Mesodermal cell (in vitro differentiated cells): ENCODE measurements at regions not wholly inside any gene's neighbourhood (a gene's known extent, or its start where the extent isn't known, plus 50 kb on each side); places are given as distances from the start of the nearest gene placed in this dataset.
"Not testable (repeated sequence)": the region's sequence is repeated elsewhere in the genome, so short reads cannot be mapped to it uniquely, and the experiment has no call there.

ENCODE experiments used
- H3K27ac ChIP-seq: 2 replicates; pipeline ENCODE4 v1.7.0; 2013; ENCODE audit warnings: mild to moderate bottlenecking, low read depth, low read length, moderate library complexity; ENCODE audit not compliant: severe bottlenecking
- H3K36me3 ChIP-seq: 2 replicates; pipeline ENCODE4 v1.7.1; 2013; ENCODE audit warnings: mild to moderate bottlenecking, low read length, moderate library complexity; ENCODE audit not compliant: control insufficient read depth, insufficient read depth
- H3K4me1 ChIP-seq: one replicate; pipeline ENCODE4 v1.7.1; 2013; ENCODE audit warnings: mild to moderate bottlenecking, low read length; ENCODE audit not compliant: insufficient read depth, control insufficient read depth, poor library complexity, severe bottlenecking
- H3K4me3 ChIP-seq: 2 replicates; pipeline ENCODE4 v1.7.0; 2013; ENCODE audit warnings: low read length, control low read depth, mild to moderate bottlenecking; ENCODE audit not compliant: insufficient read depth, poor library complexity, severe bottlenecking; ENCODE audit errors: extremely low read depth
- H3K9me3 ChIP-seq: 2 replicates; pipeline ENCODE4 v1.7.1; 2013; ENCODE audit warnings: mild to moderate bottlenecking, low read length, moderate library complexity; ENCODE audit not compliant: control insufficient read depth
- WGBS, 2 experiments: methylation state at CpG; one replicate each; pipeline ENCODE4 v1.1.5; 2013; ENCODE audit warnings: missing lambda C conversion rate in 2 of 2; ENCODE audit not compliant: insufficient coverage in 2 of 2; 5-methylcytosine and 5-hydroxymethylcytosine counted together

GRCh38 chr1:66424530-66424929 is 109.4 kb upstream of the SGIP1 start:
- H3K27ac ChIP-seq, H3K9me3 ChIP-seq, H3K36me3 ChIP-seq, H3K4me1 ChIP-seq, H3K4me3 ChIP-seq: not testable (repeated sequence)
- 83% methylated on average over 1 of the region's 3 CpGs for WGBS, 2 experiments

GRCh38 chr1:66426239-66426853 is 107.6 kb upstream of the SGIP1 start:
- Histone ChIP-seq H3K36me3 (no peaks in the 10 kb centered on the region), H3K9me3 (peaks cover 17% of the 10 kb centered on the region), H3K27ac (no peak overlapping the region), H3K4me1 (no peaks in the 10 kb centered on the region), H3K4me3 (no peak overlapping the region)
- 83% methylated on average over 3 to 4 of the region's 4 CpGs for WGBS, 2 experiments

DNA sequence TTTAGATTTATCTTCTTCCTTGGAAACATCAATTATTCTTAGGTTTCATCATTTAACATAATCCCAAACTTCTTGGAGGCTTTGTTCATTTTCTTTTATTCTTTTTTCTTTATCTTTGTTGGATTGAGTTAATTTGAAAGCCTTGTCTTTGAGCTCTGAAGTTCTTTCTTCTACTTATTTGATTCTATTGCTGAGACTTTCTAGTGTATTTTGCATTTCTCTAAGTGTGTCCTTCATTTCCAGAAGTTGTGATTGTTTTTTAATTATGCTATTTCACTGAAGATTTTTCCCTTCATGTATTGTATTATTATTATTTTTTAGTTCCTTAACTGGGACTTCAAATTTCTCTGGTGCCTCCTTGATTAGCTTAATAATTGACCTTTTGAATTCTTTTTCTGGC is 103.1 kb upstream of the SGIP1 start:
- peaks cover 19% of the 10 kb centered on the region for H3K9me3 ChIP-seq
- not testable (repeated sequence) for H3K4me3 ChIP-seq, H3K27ac ChIP-seq, H3K36me3 ChIP-seq, H3K4me1 ChIP-seq

DNA sequence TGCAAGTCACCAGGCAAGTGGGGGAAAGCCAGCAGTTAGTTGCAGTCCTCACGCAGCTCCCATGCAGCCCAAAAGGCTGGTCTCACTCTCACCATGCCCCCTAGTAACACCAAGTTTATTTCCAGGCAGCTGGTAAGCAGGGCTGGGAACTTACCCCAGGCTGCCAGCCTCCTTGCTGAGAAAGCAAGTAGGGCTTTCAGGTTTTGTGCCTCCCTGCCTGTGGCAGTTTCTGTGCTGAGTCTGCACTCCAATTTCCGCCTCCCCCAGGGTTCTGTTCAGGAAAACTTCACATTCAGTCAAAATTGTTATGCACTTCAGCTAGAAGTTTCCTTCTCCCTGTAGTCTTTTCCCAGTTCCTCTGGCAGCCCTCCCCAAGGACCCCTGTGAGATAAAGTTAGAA is 102.0 kb upstream of the SGIP1 start:
- no peak overlapping the region for H3K27ac ChIP-seq
- no peaks in the 10 kb centered on the region for H3K4me1 ChIP-seq
- peaks cover 19% of the 10 kb centered on the region for H3K9me3 ChIP-seq
- H3K36me3 ChIP-seq: no peaks in the 10 kb centered on the region
- 79 to 100% methylated on average over 1 to 2 of the region's 2 CpGs for WGBS, 2 experiments
- H3K4me3 ChIP-seq: no peak overlapping the region

- Histone ChIP-seq H3K4me3 (no peak overlapping the region), H3K9me3 (peaks cover 11% of the 10 kb centered on the region), H3K36me3 (no peaks in the 10 kb centered on the region), H3K4me1 (peaks cover 6% of the 10 kb centered on the region), H3K27ac (no peak overlapping the region)
These were observed 100.3 kb upstream of the SGIP1 start for GRCh38 chr1:66433611-66434010.

GRCh38 chr1:66434096-66434495 is 99.9 kb upstream of the SGIP1 start:
- peaks cover 6% of the 10 kb centered on the region for H3K4me1 ChIP-seq
- no peak overlapping the region for H3K27ac ChIP-seq
- 100% methylated on average over 1 of the region's 2 CpGs; no CpG with 5 or more reads in 1 of the 2 experiments for WGBS, 2 experiments
- peaks cover 11% of the 10 kb centered on the region for H3K9me3 ChIP-seq
- no peaks in the 10 kb centered on the region for H3K36me3 ChIP-seq
- H3K4me3 ChIP-seq: no peak overlapping the region

DNA sequence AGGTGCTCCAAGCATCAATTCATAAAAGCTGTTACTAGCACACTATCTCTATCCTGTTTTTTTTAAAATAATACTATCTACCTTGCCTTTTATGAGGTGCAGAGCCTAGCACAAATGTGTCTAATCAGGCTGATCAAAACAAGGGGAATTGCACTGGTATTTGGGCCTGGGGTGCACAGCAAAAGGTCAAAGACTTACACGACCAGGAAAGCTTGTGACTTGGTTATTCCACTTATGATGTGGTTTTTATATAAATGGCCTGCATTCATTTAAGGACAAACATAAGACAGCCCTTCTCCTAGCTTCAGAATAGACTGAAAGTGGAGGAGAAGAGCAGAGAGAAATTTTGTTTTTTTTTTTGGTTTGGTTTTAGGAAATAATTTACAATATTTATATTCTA is 98.4 kb upstream of the SGIP1 start:
- Histone ChIP-seq H3K4me3 (no peak overlapping the region), H3K4me1 (peaks cover 6% of the 10 kb centered on the region), H3K9me3 (peaks cover 7% of the 10 kb centered on the region), H3K27ac (no peak overlapping the region), H3K36me3 (no peaks in the 10 kb centered on the region)
- WGBS, 2 experiments: no CpG with 5 or more reads among the region's 1 CpG

DNA sequence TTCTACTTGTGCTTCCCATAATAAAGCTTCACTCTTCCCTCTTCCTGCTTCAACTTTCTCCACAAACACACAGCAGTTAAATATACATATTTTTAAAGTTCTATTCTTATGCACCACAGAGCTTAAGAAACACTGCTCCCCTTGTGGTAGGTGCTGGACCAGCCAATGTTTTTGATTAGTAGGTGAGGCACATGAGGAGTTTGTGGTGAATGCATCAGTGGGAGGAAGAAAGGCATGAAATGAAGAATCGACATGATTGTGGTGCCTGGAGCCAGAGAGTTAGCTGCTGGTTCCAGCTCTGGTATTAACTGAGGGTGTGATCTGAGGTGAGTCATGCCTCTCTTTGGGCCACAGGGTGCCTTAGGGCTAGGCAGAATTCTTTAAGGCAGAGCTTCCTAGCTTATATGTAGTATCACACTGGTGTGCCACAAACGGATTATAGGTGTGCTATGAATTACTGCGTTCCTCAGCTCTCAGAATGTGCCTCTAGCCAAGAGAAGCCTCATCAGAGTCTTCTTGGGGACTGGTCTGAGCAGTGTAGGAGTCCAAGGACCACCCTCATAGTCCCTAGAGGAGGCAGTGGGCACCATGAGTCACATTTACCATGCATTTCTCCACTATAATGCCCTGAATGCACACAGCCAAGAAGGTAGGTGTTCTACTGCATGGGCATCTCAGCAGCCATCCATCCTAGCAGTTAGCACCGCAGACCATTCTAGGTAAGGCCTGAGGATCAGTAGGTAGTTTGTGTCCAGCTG is 97.4 kb upstream of the SGIP1 start:
- Histone ChIP-seq H3K27ac (no peak overlapping the region), H3K36me3 (no peaks in the 10 kb centered on the region), H3K9me3 (no peaks in the 10 kb centered on the region), H3K4me3 (no peak overlapping the region), H3K4me1 (peaks cover 6% of the 10 kb centered on the region)
- WGBS, 2 experiments: 77 to 88% methylated on average over 4 of the region's 4 CpGs

- 80% methylated on average over 1 of the region's 2 CpGs; no CpG with 5 or more reads in 1 of the 2 experiments for WGBS, 2 experiments
- Histone ChIP-seq H3K4me1 (peaks cover 6% of the 10 kb centered on the region), H3K36me3 (no peaks in the 10 kb centered on the region), H3K4me3 (no peak overlapping the region), H3K27ac (no peak overlapping the region), H3K9me3 (no peaks in the 10 kb centered on the region)
These were observed 96.9 kb upstream of the SGIP1 start for GRCh38 chr1:66437136-66437401.

- no peaks in the 10 kb centered on the region for H3K9me3 ChIP-seq
- no peak overlapping the region for H3K27ac ChIP-seq
- no peak overlapping the region for H3K4me3 ChIP-seq
- H3K4me1 ChIP-seq: peaks cover 6% of the 10 kb centered on the region
- H3K36me3 ChIP-seq: no peaks in the 10 kb centered on the region
- WGBS, 2 experiments: no CpG with 5 or more reads among the region's 1 CpG
These were observed 95.9 kb upstream of the SGIP1 start for GRCh38 chr1:66438062-66438461.

GRCh38 chr1:66438501-66438900 is 95.5 kb upstream of the SGIP1 start:
- 91 to 95% methylated on average over 5 to 6 of the region's 7 CpGs for WGBS, 2 experiments
- no peak overlapping the region for H3K27ac ChIP-seq
- H3K9me3 ChIP-seq: no peaks in the 10 kb centered on the region
- peaks cover 6% of the 10 kb centered on the region for H3K4me1 ChIP-seq
- H3K36me3 ChIP-seq: no peaks in the 10 kb centered on the region
- no peak overlapping the region for H3K4me3 ChIP-seq
